ENCODE measurements at regions not wholly inside any gene's neighbourhood (a gene's known extent, or its start where the extent isn't known, plus 50 kb on each side); places are given as distances from the start of the nearest gene placed in this dataset.

GRCh38 chr7:156318426-156318825 is 322.1 kb upstream of the RNF32 start:
- 86 to 93% (median 88%) methylated on average over 18 of the region's 18 CpGs for WGBS, 5 donors
- no peak for DNase-seq

DNA sequence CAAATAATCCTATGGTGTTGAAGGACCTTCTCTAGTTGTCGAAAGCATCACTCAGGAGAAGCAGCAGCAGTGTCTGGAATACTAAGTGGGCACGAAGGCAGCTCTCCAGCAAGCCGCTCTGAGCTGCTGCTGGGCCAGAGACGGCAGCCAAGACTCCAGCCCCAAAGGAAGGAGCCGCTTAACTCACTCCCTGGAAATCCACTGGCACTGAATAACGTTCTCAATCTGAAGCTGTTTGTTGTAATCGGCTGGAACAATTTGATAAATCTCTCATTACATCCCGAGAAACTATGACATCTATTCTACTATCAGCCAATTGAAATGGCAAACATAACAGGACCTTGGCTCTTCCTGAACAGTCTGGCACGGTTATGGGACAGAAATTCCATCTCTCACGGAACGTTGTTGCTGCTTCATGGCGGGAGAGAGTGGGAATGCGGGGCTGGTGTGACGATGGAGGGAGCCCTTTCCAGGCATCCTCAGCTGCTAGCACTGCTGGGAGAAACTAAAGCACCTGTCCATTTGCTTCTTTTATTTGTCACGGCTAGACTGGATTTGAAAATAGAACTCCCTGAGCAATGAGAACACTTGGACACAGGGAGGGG is 331.5 kb upstream of the RNF32 start:
- no peak for DNase-seq
- TF ChIP-seq POLR2AphosphoS5 (IDR thresholded peaks at IDR 0.05) (no peak), POLR2A (IDR thresholded peaks at IDR 0.05) (no peak)
- TF ChIP-seq, protein P1, sequence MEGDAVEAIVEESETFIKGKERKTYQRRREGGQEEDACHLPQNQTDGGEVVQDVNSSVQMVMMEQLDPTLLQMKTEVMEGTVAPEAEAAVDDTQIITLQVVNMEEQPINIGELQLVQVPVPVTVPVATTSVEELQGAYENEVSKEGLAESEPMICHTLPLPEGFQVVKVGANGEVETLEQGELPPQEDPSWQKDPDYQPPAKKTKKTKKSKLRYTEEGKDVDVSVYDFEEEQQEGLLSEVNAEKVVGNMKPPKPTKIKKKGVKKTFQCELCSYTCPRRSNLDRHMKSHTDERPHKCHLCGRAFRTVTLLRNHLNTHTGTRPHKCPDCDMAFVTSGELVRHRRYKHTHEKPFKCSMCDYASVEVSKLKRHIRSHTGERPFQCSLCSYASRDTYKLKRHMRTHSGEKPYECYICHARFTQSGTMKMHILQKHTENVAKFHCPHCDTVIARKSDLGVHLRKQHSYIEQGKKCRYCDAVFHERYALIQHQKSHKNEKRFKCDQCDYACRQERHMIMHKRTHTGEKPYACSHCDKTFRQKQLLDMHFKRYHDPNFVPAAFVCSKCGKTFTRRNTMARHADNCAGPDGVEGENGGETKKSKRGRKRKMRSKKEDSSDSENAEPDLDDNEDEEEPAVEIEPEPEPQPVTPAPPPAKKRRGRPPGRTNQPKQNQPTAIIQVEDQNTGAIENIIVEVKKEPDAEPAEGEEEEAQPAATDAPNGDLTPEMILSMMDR (IDR thresholded peaks at IDR 0.05 in 8 of 11, conservative IDR thresholded peaks at IDR 0.05 in 3 of 11): no peak
- H3K27ac ChIP-seq: no peak overlapping the region
- H3K9me3 ChIP-seq: peaks cover 0 to 10% (median 3%) of the 10 kb centered on the region in 8 donors
- no peaks in the 10 kb centered on the region for H3K4me1 ChIP-seq
- WGBS, 5 donors: 81 to 85% (median 84%) methylated on average over 15 of the region's 15 CpGs
- no peaks in the 10 kb centered on the region for H3K27me3 ChIP-seq (replicated peaks in 1 of 7)
- intact Hi-C loops (cut with DNase I; ENCODE audit: low total_unique reads): no loop called here
- H3K36me3 ChIP-seq: no peaks in the 10 kb centered on the region
- H3K4me3 ChIP-seq: no peak overlapping the region

More at GRCh38 chr7:156318426-156318825, 322.1 kb upstream of the RNF32 start:
- peaks cover 0 to 44% (median 25%) of the 10 kb centered on the region in 8 donors for H3K9me3 ChIP-seq
- H3K36me3 ChIP-seq: no peaks in the 10 kb centered on the region
- intact Hi-C loops (cut with DNase I; ENCODE audit: low total_unique reads): no loop called here
- H3K27me3 ChIP-seq (replicated peaks in 1 of 7): peaks cover 0 to 6% (median 0%) of the 10 kb centered on the region in 7 donors
- no peak overlapping the region for H3K27ac ChIP-seq
- TF ChIP-seq POLR2A (IDR thresholded peaks at IDR 0.05): no peak
- TF ChIP-seq, protein P1 (IDR thresholded peaks at IDR 0.05 in 8 of 11, conservative IDR thresholded peaks at IDR 0.05 in 3 of 11): no peak
- no peak for TF ChIP-seq POLR2AphosphoS5 (IDR thresholded peaks at IDR 0.05)
- no peaks in the 10 kb centered on the region for H3K4me1 ChIP-seq
- no peak overlapping the region for H3K4me3 ChIP-seq

DNA sequence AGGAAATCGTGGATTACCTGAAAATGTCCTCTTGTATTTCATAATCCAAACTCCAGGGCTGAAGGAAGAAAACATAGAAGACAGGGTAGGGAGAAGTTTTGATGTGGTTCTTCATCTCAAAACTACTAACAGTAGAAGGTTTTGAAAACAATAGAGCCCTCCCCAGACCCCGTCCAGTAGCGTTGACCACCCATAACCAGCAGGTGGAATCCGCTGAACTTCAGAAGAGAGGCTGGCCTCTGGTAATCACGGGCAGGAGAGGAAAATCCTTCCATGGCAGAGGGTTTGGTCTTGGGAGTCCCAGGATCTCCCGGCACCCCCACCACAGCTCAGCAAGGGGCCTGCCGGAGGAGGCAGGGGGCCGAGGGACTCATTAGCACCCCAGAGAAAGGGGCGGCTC is 333.4 kb upstream of the RNF32 start:
- TF ChIP-seq POLR2AphosphoS5 (IDR thresholded peaks at IDR 0.05): no peak

DNA sequence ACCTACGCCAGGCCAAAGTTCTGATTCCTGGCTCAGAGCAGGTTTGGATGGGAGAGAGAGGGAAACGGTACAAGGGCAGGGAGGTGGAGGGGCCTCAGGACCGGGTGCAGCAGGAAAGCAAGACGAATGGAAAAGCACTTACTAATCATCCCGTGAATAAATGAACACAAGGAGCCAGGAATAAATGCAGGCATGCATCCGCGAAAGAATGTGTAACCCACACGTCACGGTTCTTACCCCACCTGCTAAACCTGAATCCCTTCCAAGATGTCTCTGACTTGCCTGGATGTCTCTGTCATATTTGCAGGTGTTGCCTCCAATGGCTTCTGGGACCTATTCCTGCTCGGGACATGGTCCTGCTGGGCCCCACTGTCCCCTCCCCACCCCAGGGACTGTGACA is 335.2 kb upstream of the RNF32 start:
- TF ChIP-seq, protein P1 (IDR thresholded peaks at IDR 0.05 in 8 of 11, conservative IDR thresholded peaks at IDR 0.05 in 3 of 11): no peak
- TF ChIP-seq POLR2AphosphoS5 (IDR thresholded peaks at IDR 0.05): no peak
- no peak for TF ChIP-seq POLR2A (IDR thresholded peaks at IDR 0.05)
- H3K4me3 ChIP-seq: no peak overlapping the region
- 72 to 83% (median 82%) methylated on average over 10 of the region's 10 CpGs for WGBS, 5 donors
- H3K36me3 ChIP-seq: no peaks in the 10 kb centered on the region
- no peak overlapping the region for H3K27ac ChIP-seq
- no peaks in the 10 kb centered on the region for H3K4me1 ChIP-seq
- H3K9me3 ChIP-seq: peaks cover 0 to 6% (median 2%) of the 10 kb centered on the region in 8 donors
- intact Hi-C loops (cut with DNase I; ENCODE audit: low total_unique reads): no loop called here
- no peak for DNase-seq
- no peaks in the 10 kb centered on the region for H3K27me3 ChIP-seq (replicated peaks in 1 of 7)

More for the DNA sequence above, 333.4 kb upstream of the RNF32 start:
- Histone ChIP-seq H3K27me3 (replicated peaks in 1 of 7) (no peaks in the 10 kb centered on the region), H3K4me1 (no peaks in the 10 kb centered on the region), H3K9me3 (peaks cover 0 to 7% (median 3%) of the 10 kb centered on the region in 8 donors), H3K4me3 (no peak overlapping the region), H3K27ac (no peak overlapping the region), H3K36me3 (no peaks in the 10 kb centered on the region)
- no peak for DNase-seq
- 63 to 75% (median 67%) methylated on average over 7 to 9 of the region's 9 CpGs for WGBS, 5 donors
- intact Hi-C loops (cut with DNase I; ENCODE audit: low total_unique reads): no loop called here
